ENCODE measurements at regions not wholly inside any gene's neighbourhood (a gene's known extent, or its start where the extent isn't known, plus 50 kb on each side); places are given as distances from the start of the nearest gene placed in this dataset.
A peak's percentile ranks its signal among the peaks of the same experiment; 100 is the strongest.

- no peak for DNase-seq
Measured at GRCh38 chr14:99100497-99101270, 171.3 kb downstream of the BCL11B start.

GRCh38 chr14:99101855-99102461 is 170.0 kb downstream of the BCL11B start:
- DNase-seq, result no peak

GRCh38 chr14:99116741-99117295 is 155.2 kb downstream of the BCL11B start:
- DNase-seq, result no peak

GRCh38 chr14:99117671-99118045 is 154.3 kb downstream of the BCL11B start:
- DNase-seq, result no peak

GRCh38 chr14:99118046-99118721 is 153.8 kb downstream of the BCL11B start:
- peak in 1 of 6 experiments; percentile 40 for DNase-seq

GRCh38 chr14:99118946-99119345 is 153.1 kb downstream of the BCL11B start:
- DNase-seq, result no peak
